ENCODE measurements at regions not wholly inside any gene's neighbourhood (a gene's known extent, or its start where the extent isn't known, plus 50 kb on each side); places are given as distances from the start of the nearest gene placed in this dataset.
A peak's percentile ranks its signal among the peaks of the same experiment; 100 is the strongest.

GRCh38 chr5:14056039-14056438 lies 87.1 kb upstream of the TRIO start:
- no peak overlapping the region for H3K27ac ChIP-seq (ENCODE audit: low read length)
- H3K4me3 ChIP-seq (ENCODE audit: low read length): no peak overlapping the region
- H3K4me2 ChIP-seq (ENCODE audit: low read length): no peak overlapping the region
- ChIA-PET CTCF (no interaction called here), POLR2A (ENCODE audit: unreplicated experiment) (no interaction called here)
- no TSS peak for BruUV-seq (replicated peaks)
- intact Hi-C loops (cut with micrococcal nuclease): no loop called here
- no peak for TF ChIP-seq EZH2phosphoT487 (IDR thresholded peaks at IDR 0.05; ENCODE audit: borderline replicate concordance, low read length)
- H3K36me3 ChIP-seq (ENCODE audit: low read depth, low read length): no peaks in the 10 kb centered on the region
- H4K20me1 ChIP-seq (ENCODE audit: low read length): no peaks in the 10 kb centered on the region
- H3K9ac ChIP-seq (ENCODE audit: low read length): no peak overlapping the region
- H3K9me2 ChIP-seq (replicated peaks; ENCODE audit: low read length): no peaks in the 10 kb centered on the region
- H3K9me3 ChIP-seq (ENCODE audit: low read length): no peaks in the 10 kb centered on the region
- no peaks in the 10 kb centered on the region for H3K79me2 ChIP-seq (ENCODE audit: low read length)
- H2AFZ ChIP-seq (ENCODE audit: low read length): no peak overlapping the region
- H3F3A ChIP-seq (ENCODE audit: low read length, unreplicated experiment): no peaks in the 10 kb centered on the region
- H3K4me1 ChIP-seq (ENCODE audit: insufficient read depth, low read length): 0 out of 2 replicates have a peak, but pooled peaks cover 3% of the 10 kb centered on the region
- DNase-seq (no peak), ATAC-seq (no peak)
- H3K27me3 ChIP-seq (ENCODE audit: low read length): no peaks in the 10 kb centered on the region

DNA sequence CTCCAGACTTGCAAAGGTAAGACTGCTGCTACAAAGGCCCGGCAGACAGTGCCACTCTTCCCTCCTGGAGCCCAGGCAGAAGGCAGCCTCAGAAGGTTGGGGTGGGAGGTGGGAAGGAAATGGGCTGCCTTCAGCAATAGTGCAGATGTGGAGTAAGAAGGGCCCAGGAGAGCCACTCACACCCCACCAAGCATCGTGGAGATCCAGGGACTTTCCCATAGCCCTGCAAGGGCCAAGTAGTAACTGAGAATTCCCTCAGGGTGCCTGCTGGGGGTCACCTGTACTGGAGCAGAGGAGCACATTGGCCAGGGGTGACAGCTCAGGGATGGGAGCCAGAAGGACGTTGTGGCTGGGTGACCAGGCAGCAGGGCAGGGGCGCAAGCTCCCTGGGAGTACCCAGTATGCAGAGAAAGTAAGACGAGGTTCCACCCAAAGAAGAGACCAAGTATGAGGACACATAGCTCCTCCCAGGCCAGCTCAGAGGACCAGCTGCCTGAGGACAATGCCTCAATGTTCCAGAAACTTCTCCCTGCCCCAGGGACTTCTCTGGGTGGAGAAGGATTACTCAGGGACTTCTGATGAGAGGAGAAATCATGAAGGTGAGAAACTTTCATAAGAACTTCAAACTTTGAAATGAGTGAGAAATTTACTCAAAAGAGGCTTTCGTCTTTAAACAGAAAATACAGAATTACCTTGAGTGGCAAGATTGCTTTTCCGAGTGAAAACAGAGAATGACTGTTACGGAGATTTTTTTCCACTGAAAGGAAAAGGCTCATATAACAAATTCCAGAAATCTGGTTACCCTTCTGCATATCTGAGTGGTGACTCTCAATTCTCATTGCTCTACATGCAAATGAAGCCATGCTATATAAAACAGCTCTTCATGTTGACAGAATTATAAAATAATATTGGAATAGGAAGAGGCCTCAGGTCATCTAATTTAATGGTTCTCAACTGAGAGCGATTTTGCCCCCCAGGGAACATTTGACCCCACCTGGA lies 87.9 kb upstream of the TRIO start:
- H3K36me3 ChIP-seq (ENCODE audit: low read depth, low read length): no peaks in the 10 kb centered on the region
- no peak for ATAC-seq
- no peak overlapping the region for H3K9ac ChIP-seq (ENCODE audit: low read length)
- no peaks in the 10 kb centered on the region for H3K79me2 ChIP-seq (ENCODE audit: low read length)
- DNase-seq: peak; percentile 21
- BruUV-seq (replicated peaks): no TSS peak
- H3K27me3 ChIP-seq (ENCODE audit: low read length): no peaks in the 10 kb centered on the region
- no peaks in the 10 kb centered on the region for H4K20me1 ChIP-seq (ENCODE audit: low read length)
- no peak overlapping the region for H3K4me2 ChIP-seq (ENCODE audit: low read length)
- 0 out of 2 replicates have a peak, but pooled peaks cover 3% of the 10 kb centered on the region for H3K4me1 ChIP-seq (ENCODE audit: insufficient read depth, low read length)
- no peaks in the 10 kb centered on the region for H3K9me3 ChIP-seq (ENCODE audit: low read length)
- CTCF ChIA-PET: no interaction called here
- POLR2A ChIA-PET (ENCODE audit: unreplicated experiment): no interaction called here
- no peak overlapping the region for H3K27ac ChIP-seq (ENCODE audit: low read length)
- no peak overlapping the region for H2AFZ ChIP-seq (ENCODE audit: low read length)
- H3K4me3 ChIP-seq (ENCODE audit: low read length): no peak overlapping the region
- TF ChIP-seq EZH2 (IDR thresholded peaks at IDR 0.05; ENCODE audit: low read length, unreplicated experiment) (no peak), EZH2phosphoT487 (IDR thresholded peaks at IDR 0.05; ENCODE audit: borderline replicate concordance, low read length) (no peak), CTCF (conservative IDR thresholded peaks at IDR 0.05; ENCODE audit: low read depth, low read length) (no peak)
- no peaks in the 10 kb centered on the region for H3F3A ChIP-seq (ENCODE audit: low read length, unreplicated experiment)
- H3K9me2 ChIP-seq (replicated peaks; ENCODE audit: low read length): no peaks in the 10 kb centered on the region
- intact Hi-C loops (cut with micrococcal nuclease): no loop called here

DNA sequence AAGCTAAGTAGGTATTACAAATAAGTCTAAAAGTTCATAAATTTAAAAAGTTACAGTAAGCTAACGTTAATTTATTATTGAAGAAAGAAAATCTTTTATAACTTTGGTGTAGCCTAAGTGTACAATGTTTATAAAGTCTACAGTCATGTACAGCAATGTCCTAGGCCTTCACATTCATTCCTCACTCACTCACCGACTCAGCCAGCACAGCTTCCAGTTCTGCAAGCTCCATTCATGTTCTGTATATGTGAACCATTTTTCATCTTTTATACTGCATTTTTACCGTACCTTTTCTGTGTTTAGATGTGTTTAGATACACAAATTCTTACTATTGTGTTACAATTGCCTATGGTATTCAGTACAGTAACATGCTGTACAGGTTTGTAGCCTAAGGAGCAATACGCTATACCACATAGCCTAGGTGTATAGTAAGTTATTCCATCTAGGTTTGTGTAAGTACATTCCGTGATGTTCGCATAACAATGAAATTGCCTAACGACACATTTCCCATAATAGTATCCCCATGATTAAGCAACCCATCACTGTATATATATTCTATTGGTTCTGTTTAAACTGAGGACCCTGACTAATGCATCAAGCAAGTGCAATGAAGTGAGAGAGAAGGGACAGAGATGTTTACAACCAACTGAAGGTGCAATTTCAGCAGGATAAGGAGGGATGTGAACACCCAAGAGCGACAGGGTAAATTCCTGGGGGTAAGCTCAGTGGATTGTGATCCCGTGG lies 88.9 kb upstream of the TRIO start:
- POLR2A ChIA-PET (ENCODE audit: unreplicated experiment): no interaction called here
- TF ChIP-seq EZH2phosphoT487 (IDR thresholded peaks at IDR 0.05; ENCODE audit: borderline replicate concordance, low read length): no peak
- no peak for TF ChIP-seq EZH2 (IDR thresholded peaks at IDR 0.05; ENCODE audit: low read length, unreplicated experiment)
- no peak for TF ChIP-seq CTCF (conservative IDR thresholded peaks at IDR 0.05; ENCODE audit: low read depth, low read length)
- Histone ChIP-seq H3K27ac (ENCODE audit: low read length) (no peak overlapping the region), H2AFZ (ENCODE audit: low read length) (no peak overlapping the region), H3K36me3 (ENCODE audit: low read depth, low read length) (no peaks in the 10 kb centered on the region), H3K9ac (ENCODE audit: low read length) (no peak overlapping the region), H3K9me3 (ENCODE audit: low read length) (no peaks in the 10 kb centered on the region), H3K79me2 (ENCODE audit: low read length) (no peaks in the 10 kb centered on the region), H3K27me3 (ENCODE audit: low read length) (no peaks in the 10 kb centered on the region), H3K4me2 (ENCODE audit: low read length) (no peak overlapping the region), H4K20me1 (ENCODE audit: low read length) (no peaks in the 10 kb centered on the region), H3F3A (ENCODE audit: low read length, unreplicated experiment) (no peaks in the 10 kb centered on the region), H3K4me1 (ENCODE audit: insufficient read depth, low read length) (no peaks in the 10 kb centered on the region), H3K4me3 (ENCODE audit: low read length) (no peak overlapping the region), H3K9me2 (replicated peaks; ENCODE audit: low read length) (no peaks in the 10 kb centered on the region)
- no TSS peak for BruUV-seq (replicated peaks)
- CTCF ChIA-PET: no interaction called here
- intact Hi-C loops (cut with micrococcal nuclease): no loop called here
- DNase-seq: no peak
- ATAC-seq: no peak

Data from PC-3 (cell line).